C4-2B (cell line): ENCODE measurements at regions not wholly inside any gene's neighbourhood (a gene's known extent, or its start where the extent isn't known, plus 50 kb on each side); places are given as distances from the start of the nearest gene placed in this dataset.

Experiments
- CTCF ChIP-seq: fragments of 450-650 bp; conservative IDR thresholded peaks from 2 replicates; pipeline ENCODE4 v1.5.1; 2017; ENCODE audit warnings: mild to moderate bottlenecking
- ZFX ChIP-seq: fragments of 450-650 bp; IDR thresholded peaks from 2 replicates; pipeline ENCODE4 v1.6.1; 2017

GRCh38 chr13:71149046-71149445 lies 718.0 kb downstream of the DACH1 start:
- TF ChIP-seq CTCF = no peak
- no peak for TF ChIP-seq ZFX
